HG03103 (cell line): ENCODE measurements at regions not wholly inside any gene's neighbourhood (a gene's known extent, or its start where the extent isn't known, plus 50 kb on each side); places are given as distances from the start of the nearest gene placed in this dataset.
"Not testable (repeated sequence)": the region's sequence is repeated elsewhere in the genome, so short reads cannot be mapped to it uniquely, and the experiment has no call there.

ENCODE experiments used
- ATAC-seq: cut with Tn5 transposase; IDR thresholded peaks from one replicate; pipeline ENCODE4 v1.9.1; 2021; ENCODE audit warnings: low read depth; ENCODE audit not compliant: unreplicated experiment

DNA sequence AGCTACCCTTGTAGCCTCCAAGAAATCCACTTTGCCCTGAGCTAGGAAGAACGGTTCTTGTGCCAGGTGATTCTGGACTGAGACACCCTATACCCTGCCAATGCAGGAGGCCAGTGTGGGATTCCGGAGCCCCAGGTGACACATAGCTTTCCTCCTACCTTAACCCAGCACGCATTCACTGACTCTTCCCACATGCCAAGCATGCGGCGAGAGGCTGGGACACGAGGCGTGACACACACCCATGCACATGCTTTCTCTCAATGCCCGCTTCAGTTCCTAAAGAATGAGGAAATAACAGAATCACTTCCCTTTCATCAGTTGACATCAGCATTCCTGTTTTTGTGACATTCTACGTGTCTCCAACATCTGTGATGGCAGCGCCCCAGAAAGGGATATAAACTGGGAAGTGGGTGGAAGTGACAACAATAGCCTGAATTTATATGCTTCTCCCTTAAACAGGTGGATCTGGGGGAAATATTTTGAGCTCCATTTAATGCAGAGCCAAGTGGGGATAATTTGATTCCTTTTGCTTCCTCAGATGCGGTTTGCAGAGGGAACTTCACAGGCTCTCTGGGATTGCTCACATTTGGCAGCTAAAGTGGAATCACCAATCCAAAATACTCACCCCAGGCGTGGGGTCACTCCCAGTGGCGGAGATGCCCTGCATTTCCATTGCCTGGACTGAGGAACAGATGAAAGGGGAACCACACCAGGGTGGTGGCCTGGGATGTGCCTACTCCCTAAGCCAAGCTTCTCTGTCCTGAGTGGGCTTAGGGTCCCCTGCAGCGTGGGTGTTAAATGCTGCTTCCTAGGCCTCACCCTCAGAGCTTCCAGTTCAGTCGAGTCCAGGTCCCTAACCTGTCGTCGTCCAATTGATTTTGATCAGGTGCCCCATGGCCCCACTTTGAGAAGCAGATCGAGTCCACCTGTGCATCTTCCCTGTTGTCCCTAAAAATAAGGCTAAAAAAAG lies 445.1 kb downstream of the SIPA1L2 start:
- ATAC-seq: no peak

DNA sequence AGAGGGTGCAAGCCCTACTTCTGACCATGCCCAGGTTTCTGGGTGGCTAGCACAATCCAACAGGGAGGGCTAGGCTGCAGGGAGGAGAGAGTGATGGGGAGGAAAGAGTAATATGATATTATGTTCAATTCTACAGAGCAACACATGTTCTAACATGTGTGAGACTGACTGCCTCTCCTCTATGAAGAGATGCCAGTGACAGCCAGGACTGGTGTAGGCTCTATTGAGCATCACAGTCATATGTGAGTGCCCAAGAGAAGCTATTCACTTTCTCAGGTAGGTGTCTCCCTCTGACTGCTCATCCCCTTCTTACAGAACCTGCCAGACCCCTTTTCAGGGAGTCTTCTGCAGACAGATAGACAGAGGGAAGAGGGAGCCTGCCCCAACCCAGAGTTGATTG lies 446.1 kb downstream of the SIPA1L2 start:
- no peak for ATAC-seq

DNA sequence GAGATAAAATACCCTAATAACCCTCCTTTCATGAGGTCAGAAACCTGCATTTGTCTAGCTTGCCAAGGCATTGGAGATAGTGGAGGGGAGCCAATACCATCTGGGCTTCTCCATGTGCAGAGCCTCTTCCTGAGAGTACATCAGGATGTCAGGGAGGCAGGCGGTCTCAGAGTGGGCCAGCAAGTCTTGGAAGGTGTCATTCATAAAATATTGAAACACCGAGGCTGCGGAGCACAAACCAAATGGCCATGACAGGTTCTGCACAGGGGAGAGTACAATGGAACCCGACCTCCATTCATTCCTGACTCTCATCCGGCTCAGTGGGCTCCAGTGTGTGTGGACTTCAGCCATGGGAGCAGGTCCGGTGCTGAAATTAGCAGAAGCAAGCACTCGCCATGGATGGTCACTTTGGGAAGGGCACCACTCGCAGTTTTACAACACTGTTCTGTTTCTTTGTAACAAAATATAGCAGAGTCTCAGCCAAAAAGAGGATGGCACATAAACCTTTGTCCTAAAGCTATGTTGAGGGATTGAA lies 446.6 kb downstream of the SIPA1L2 start:
- ATAC-seq: no peak

DNA sequence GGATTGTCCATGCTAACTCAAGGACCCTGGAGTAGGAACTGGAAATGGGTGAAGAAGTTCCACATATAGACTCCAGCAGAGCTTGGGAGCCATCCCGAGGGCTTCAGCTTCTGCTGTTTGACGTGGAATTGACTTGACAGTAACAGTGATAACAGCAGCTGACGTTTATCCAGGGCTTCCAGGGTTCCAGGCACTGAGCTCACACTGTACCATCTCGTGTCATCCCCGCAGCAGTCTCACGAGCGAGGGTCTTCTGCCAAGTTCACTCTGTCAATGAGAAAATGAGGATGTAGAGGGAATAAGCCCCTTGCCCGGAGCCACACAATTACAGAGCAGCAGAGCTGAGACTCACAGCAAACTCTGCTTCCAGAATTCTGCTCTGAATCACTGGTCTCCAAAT lies 447.7 kb downstream of the SIPA1L2 start:
- ATAC-seq: no peak

DNA sequence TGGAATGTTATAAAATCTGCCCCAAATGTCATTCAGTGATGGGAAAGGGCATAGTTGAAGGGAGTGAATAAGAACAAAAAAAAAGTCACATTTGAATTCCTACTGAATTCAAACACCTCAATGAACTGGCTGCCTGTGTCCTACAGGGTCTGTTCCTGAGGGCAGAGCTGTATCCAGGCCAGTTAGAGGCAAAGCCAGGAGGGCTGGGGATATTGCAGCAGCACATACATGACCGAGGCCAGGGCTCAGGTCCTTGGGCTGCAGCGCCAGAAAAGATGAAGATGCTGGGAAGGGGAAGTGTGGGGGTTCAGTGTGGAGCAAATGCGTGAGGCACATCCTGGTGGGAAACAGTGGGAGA lies 449.2 kb downstream of the SIPA1L2 start:
- ATAC-seq: no peak

DNA sequence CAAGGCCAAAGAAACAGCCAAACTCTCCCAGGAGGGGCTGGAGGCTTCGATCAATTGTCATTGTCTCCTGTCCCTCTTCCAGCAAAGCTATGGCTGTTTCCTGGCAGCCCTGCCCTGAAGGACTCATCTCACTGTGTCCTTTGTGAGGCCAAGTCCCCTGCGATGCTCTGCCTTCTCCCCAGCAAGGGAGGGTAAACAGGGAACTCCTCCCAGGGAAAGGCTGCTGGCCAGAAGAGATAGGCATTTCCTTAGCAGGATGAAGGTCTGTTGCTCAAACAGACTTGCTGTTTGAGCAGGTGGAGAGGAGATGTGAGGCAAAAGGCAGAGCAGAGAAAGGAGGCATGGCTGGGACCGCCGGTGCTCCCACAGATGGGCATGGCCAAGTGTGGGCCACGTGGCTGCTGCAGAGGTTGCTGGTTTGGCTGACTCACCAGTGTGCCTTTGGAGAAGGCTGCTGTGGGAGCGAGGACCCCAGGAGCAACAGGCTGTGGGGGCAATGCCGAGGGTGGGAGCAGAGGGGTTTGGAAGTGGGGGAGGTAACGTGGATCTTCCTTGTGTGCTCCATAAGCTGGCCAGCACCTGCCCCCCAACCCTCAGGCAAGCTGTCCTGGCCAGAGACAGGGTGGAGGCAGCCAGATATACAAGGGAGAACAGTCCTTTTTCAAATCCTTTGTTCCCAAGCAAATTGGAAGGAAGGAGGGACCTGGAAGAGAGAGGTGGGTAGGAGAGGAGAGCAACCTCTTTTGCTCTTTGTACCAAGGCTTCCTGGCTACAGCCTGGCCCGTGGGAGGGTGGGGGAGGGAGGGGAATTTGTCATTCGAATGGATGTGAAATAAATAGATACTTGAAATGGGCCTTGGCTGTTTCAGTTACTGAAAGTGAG lies 449.8 kb downstream of the SIPA1L2 start:
- no peak for ATAC-seq

DNA sequence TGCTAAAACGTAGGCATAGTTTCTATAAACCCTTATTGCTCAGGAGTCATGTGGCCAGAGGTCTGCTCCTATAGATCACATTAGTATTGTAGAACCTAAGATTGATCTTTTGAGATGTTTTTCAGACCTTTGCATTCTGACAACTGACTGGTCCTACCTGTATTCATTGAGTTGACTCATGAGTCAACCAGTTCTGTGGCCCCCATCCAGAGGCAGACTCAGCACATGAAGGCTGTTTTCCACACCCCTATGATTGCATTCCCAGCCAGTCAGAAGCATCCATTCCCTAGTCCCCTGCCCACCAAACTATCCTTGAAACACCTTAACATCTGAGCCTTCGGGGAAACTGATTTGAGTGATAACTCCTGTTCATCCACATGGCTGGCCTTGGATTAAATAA lies 451.7 kb downstream of the SIPA1L2 start:
- ATAC-seq: no peak

DNA sequence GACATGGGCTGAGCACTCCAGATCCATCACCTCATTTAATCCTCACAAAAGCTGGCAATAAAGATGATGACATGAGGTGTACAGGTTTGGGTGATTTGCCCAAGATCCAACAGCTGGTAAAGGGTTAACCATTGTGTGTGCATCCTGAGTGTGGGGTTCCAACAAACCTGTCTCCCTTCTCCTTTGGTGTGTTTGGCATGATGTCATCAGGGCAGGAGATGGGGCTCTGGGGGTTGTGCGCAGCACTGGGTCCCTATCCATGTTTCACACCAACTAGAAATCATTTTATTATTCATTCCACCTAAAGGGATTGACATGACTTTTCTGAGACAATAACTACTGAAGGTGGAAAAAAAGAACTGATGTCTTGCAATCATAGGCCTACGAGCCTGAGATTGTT lies 452.5 kb downstream of the SIPA1L2 start:
- no peak for ATAC-seq

DNA sequence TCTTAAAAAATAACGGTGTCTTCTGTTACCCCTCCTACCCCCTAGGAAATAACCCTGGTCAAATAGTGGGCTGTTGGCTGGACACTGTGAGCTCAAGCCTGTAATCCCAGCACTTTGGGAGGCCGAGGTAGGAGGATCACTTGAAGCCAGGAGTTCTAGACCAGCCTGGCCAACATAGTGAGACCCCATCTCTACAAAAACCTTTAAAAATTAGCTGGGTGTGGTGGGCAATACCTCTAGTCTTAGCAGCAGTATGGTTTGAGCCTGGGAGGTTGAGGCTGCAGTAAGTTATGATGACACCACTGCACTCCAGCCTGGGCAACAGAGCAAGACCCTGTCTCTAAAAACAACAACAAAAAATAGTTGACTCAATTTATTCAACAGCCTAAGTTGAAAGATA lies 453.7 kb downstream of the SIPA1L2 start:
- ATAC-seq: no peak

DNA sequence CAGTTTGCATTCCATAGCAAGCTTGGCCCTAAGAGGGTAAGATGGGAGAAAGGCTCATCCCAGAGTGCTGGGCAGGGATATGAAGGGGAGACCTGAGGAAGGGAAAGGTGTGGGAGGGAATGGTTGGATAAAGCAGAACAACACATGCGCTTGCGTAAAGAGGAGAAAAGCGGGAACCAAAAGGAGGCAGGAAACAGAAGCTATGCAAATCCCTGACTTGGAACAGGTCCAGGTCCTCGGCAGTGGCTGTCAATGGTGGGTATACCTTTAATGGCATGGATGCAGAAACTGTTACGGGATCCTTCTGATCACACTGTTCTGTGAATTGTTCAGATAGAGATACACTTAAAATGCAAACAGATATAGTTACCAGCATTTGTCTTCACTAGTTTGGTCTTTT lies 455.6 kb downstream of the SIPA1L2 start:
- ATAC-seq: no peak

DNA sequence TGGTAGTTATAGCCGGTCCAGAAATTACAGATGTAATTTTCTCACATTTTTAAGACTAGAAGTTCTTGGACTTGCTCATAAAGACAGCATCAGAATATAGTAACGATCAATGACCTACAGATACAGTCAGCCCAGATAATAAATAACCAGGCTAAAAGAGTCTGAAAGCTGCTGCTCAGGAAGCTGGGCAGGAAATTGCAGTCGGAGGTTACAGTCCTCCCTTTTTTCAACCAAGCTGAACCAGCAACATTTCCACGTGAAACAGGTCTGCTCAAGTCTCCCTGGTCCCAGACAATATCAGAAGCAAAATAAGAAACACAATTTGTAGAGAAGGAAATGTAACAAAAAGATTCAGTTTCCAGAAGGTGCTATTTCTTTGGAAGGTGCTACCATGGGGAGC lies 457.4 kb downstream of the SIPA1L2 start:
- ATAC-seq: no peak

DNA sequence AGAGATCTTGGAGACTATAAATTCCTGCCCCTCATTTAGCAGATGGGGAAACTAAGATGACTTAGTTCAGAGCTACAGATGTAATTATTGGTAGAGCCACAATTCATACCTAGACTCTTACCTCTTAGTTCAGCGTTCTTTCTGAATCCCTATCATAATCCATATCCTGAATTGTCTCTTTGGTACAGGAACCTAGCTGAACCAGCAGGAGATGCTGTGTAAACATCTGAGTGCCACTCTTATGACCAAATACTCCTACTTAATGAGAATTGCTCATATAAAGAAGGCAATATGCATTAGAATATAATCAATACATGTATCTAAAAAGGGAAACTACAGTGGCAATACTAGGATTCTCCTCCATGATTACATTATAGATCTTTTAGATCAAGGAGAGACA lies 459.0 kb downstream of the SIPA1L2 start:
- no peak for ATAC-seq

DNA sequence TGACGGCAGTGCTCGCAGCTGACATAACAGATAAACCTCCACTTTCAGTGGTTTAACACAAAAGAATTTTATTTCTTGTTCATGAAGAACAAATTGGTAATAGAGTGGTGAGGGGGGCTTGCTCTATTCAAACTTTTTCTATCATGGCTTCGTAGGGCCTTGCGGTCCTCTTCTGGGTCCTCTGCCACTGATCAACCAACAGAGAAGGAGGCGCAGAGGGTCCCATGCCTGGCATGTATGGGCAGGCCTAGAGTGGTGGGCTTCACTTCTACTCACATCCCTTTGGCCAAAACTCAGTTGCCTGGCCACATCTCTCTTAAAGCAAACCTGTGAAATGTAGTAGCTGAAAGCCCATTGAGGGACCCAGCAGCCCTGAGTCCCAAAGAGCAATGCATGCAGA lies 460.5 kb downstream of the SIPA1L2 start:
- ATAC-seq: no peak

DNA sequence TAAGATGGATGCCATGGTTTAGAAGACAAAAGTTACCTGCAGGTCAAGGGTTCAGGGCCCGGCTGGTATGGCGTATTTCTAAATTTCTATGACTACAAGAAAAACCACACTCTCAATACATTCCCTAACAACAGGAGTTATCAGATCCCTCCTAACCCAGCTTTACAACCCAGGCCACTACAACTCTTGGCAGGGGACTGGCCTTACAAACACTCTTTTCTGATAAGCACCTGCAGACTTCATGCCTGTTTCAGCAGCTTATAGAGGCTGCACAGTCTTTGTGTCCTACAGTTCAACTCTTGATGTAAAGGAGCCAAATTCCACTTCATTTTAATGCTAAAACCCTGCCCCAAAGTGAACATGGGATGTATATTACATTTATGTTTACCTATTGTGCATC lies 461.4 kb downstream of the SIPA1L2 start:
- ATAC-seq: no peak

DNA sequence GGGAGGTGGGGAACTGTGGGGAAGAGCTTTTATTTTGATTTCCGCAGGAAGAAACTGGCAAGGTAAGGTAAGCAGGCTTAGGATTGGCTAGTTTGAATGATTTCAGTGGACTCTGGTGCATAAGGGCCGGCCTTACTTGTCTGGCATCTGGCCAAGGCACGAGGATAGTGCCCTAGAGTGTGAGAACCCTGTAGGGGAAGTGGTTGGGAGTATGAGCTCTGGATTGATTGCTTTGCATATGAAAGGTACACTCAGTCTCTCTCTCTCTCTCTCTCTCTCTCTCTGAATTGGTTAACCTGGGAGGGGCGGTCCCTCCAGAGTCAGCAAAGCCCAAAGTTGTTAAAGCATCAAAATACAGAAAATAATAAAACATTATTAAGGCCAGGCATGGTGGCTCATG lies 463.0 kb downstream of the SIPA1L2 start:
- ATAC-seq: no peak

DNA sequence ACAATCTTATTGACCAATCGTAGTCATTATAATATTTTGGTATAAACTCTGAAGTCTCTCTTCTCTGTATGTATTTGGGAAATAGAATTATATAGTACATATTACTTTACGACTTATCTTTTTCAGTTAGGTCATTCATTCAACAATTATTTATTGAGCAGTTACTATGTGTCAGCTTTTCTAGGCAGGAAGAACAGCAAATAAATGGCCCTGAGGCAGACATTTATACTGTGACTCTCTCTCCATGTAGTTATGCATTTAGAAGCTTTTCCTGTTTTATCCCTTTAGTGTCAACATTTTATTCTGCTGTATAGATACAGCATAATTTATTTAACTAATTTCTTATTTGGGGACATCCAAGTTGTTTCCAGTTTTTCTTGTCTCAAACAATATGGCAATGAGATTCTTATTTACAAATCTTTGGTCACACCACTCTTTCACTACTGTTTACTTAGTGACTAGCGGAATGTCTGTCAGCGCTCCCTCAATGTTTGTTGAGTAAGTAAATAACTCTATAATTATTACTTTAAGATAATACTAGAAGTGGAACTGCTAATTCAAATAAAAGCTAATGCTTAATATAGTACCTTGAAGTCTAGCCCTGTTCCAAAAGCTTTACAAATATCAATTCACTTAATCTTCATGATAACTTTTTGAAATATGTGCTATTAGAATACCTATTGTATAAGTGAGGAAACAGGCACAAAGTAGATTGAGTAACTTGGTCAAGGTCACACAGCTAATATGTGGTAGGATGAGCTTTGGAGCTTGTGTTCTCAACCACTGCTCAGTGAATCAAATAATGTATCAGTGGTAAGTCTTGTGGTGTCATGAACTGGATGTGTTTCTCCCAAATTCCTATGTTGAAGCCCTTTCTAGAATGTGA lies 465.6 kb downstream of the SIPA1L2 start:
- no peak for ATAC-seq

DNA sequence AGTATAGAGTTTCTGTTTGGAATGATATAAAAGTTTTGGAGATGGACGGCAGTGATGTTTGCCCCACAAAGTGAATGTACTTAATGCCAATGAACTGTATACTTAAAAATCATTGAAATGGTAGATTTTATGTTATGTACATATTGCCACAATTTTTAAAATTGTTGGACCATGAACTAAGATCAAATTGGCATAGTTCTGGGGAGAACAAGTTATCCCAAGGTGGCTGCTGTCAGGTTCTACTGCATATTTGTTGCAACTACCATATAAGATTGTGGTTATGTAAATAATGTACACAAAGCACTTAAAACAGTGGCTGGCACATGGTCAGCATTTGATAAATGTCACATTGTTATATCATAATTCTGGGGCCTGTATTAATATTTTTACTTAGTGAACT lies 466.4 kb downstream of the SIPA1L2 start:
- ATAC-seq: no peak

DNA sequence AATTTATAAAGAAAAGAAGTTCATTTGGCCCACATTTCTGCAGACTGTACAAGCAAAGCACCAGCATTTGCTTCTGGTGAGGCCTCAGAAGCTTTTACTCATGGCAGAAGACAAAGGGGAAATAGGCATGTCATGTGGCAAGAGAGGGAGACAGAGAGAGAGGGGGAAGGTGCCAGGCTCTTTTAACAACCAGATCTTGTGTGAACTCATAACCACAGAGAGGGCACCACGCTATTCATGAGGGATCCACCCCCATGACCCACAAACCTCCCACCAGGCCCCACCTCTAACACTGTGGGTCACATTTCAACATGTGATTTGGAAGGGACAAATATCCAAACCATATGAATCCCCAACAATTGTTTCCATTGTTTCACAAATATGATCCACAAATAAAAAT lies 467.9 kb downstream of the SIPA1L2 start:
- ATAC-seq: no peak

DNA sequence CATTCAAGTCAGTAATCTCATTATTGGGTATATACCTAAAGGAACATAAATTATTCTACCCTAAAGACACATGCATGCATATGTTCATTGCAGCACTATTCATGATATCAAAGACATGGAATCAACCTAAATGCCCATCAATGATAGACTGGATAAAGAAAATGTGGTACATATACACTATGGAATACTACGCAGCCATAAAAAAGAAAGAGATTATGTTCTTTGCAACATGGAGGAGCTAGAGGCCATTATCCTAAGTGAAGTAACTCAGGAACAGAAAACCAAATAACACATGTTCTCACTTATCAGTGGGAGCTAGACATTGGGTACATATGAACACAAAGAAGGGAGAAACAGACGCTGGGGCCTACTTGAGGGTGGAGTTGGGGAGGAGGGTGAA lies 471.4 kb downstream of the SIPA1L2 start:
- not testable (repeated sequence) for ATAC-seq

DNA sequence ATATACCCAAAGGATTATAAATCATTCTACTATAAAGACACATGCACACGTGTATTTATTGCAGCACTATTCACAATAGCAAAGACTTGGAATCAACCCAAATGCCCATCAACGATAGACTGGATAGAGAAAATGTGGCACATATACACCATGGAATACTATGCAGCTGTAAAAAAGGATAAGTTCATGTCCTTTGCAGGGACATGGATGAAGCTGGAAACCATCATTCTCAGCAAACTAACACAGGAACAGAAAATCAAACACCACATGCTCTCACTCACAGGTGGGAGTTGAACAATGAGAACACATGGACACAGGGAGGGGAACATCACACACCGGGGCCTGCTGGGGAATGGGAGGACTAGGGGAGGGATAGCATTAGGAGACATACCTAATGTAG lies 473.9 kb downstream of the SIPA1L2 start:
- ATAC-seq: not testable (repeated sequence)
